Neutrophil (primary cell): ENCODE measurements at regions not wholly inside any gene's neighbourhood (a gene's known extent, or its start where the extent isn't known, plus 50 kb on each side); places are given as distances from the start of the nearest gene placed in this dataset.

Experiments
- H3K27ac ChIP-seq: fragments of 200-600 bp; sonication (generic); 2 replicates; pipeline ENCODE4 v1.5.1; 2016; ENCODE audit warnings: mild to moderate bottlenecking, moderate library complexity
- H3K27me3 ChIP-seq: fragments of 200-600 bp; sonication (generic); 2 replicates; pipeline ENCODE4 v1.6.0; 2016; ENCODE audit warnings: mild to moderate bottlenecking
- H3K36me3 ChIP-seq: fragments of 200-600 bp; sonication (generic); 2 replicates; pipeline ENCODE4 v1.5.1; 2017
- H3K4me1 ChIP-seq, 2 experiments: fragments of 200-600 bp in 1 of 2; sonication (generic) in 1 of 2; 1 replicate in 1 of 2; 2 replicates in 1 of 2; pipeline versions ENCODE4 v1.5.1 to v1.6.1; 2013 to 2016; ENCODE audit warnings: low read depth in 1 of 2, low read length in 1 of 2, mild to moderate bottlenecking in 1 of 2, moderate library complexity in 1 of 2; ENCODE audit not compliant: control insufficient read depth in 1 of 2, insufficient read depth in 1 of 2
- H3K4me3 ChIP-seq, 2 experiments: fragments of 200-600 bp in 1 of 2; sonication (generic) in 1 of 2; 1 replicate in 1 of 2; 2 replicates in 1 of 2; pipeline ENCODE4 v1.5.1; 2013 to 2016; ENCODE audit warnings: low read depth in 1 of 2, low read length in 1 of 2, mild to moderate bottlenecking in 1 of 2, moderate library complexity in 1 of 2
- H3K9me3 ChIP-seq: fragments of 200-600 bp; sonication (generic); 2 replicates; pipeline ENCODE4 v1.5.1; 2016
- TF ChIP-seq, protein P1 (sequence below): fragments of 200-600 bp; sonication (generic); IDR thresholded peaks from 2 replicates; pipeline ENCODE4 v1.5.1; 2016; ENCODE audit warnings: antibody characterized with exemption

DNA sequence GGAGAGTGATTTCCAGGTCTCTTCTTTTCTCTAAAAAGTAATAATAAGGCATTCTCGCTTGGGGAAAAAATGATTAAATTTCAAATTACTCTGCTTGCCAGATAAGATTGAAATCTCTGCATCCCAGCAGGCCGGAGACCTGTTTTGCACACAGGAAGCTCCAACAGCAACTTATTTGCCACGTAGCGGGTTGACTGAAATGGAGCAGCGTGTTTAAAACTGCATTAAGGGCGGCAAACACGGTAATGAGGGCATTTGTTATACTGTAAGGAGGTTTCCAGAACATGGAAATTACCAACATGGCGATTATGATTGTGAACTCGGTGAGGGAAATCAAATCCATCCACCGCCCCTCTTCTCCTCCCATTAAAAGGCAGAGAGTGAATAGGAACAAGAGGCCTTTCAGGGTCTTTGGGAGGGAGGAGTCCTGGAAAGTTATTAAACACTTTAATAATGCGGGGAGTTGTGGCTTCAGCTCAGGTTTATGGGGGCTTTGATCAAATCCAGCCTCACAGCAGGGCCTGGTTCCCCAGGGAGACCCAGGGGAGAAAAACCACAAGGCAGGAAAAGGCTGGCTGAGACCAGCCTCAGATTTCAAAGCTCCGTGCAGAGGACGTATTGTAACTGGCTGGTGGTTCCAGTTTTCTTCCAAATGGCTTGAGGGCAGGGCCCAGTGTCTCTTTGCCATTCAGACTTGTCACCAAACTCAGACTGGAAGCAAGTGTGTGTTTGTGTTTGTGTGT, 242.3 kb downstream of the TLE3 start:
- TF ChIP-seq, protein P1, sequence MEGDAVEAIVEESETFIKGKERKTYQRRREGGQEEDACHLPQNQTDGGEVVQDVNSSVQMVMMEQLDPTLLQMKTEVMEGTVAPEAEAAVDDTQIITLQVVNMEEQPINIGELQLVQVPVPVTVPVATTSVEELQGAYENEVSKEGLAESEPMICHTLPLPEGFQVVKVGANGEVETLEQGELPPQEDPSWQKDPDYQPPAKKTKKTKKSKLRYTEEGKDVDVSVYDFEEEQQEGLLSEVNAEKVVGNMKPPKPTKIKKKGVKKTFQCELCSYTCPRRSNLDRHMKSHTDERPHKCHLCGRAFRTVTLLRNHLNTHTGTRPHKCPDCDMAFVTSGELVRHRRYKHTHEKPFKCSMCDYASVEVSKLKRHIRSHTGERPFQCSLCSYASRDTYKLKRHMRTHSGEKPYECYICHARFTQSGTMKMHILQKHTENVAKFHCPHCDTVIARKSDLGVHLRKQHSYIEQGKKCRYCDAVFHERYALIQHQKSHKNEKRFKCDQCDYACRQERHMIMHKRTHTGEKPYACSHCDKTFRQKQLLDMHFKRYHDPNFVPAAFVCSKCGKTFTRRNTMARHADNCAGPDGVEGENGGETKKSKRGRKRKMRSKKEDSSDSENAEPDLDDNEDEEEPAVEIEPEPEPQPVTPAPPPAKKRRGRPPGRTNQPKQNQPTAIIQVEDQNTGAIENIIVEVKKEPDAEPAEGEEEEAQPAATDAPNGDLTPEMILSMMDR, result no peak
- Histone ChIP-seq H3K36me3 (no peaks in the 10 kb centered on the region), H3K4me3 (no peak overlapping the region), H3K27ac (no peak overlapping the region), H3K27me3 (peaks cover 7% of the 10 kb centered on the region), H3K4me1 (no peaks in the 10 kb centered on the region), H3K9me3 (no peaks in the 10 kb centered on the region)

DNA sequence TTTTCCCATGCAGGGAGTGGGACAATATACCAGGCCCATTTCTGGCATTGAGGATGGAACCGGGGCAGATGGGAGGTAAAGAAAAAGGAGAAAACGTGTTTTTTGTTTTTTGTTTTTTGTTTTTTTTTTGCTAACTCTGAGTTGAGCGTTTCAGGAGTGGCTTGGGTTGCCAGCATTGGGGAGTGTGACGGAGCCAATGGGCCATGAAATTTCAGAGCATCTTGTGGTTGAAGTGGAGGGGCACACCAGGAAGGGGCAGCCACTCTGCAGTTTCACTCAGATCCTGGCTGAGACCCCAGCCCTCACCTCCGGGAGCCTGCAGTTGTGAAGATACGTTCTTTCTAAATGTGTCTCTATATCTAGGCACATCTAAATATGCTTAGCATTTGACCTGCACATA, 240.5 kb downstream of the TLE3 start:
- H3K4me3 ChIP-seq, result no peak overlapping the region
- no peak overlapping the region for H3K27ac ChIP-seq
- no peaks in the 10 kb centered on the region for H3K36me3 ChIP-seq
- H3K9me3 ChIP-seq, result no peaks in the 10 kb centered on the region
- no peaks in the 10 kb centered on the region for H3K4me1 ChIP-seq
- TF ChIP-seq, protein P1, result no peak
- peaks cover 7% of the 10 kb centered on the region for H3K27me3 ChIP-seq

DNA sequence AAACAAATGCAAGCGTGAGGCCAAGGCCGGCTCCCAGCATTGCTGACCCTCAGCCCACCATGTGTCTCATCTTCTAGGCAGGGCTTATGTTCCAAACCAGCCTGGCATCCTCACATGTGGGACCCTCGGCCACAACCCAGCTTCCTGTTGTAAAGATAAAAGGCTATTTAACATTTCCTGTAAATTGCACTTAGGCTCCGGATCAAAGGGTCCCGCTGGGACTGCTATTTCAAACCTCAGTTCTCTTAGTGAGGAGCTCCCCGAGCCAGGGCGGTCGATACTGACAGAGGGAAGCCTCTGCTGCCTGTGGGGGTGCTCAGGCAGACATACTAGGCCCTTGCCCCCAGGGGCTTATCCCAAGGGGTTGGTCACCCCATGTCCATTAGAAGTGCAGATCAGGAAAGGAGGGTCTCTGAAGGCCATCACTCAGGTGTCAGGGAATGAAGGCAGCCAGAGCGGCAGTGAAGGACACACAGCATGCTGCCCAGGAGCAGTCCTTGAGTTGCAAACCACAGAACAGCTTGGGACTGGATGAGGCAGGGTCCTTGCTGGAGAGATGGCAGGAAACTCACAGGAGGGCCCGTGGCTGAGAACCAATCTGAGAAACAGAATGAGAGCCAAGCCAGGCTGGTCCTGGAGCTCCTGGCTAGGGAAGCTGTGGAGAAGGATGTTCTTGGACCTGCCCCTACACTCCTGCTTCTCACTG, 239.9 kb downstream of the TLE3 start:
- no peaks in the 10 kb centered on the region for H3K36me3 ChIP-seq
- H3K4me3 ChIP-seq, result no peak overlapping the region
- no peaks in the 10 kb centered on the region for H3K4me1 ChIP-seq
- peaks cover 7% of the 10 kb centered on the region for H3K27me3 ChIP-seq
- H3K27ac ChIP-seq, result no peak overlapping the region
- H3K9me3 ChIP-seq, result no peaks in the 10 kb centered on the region
- TF ChIP-seq, protein P1, result no peak

DNA sequence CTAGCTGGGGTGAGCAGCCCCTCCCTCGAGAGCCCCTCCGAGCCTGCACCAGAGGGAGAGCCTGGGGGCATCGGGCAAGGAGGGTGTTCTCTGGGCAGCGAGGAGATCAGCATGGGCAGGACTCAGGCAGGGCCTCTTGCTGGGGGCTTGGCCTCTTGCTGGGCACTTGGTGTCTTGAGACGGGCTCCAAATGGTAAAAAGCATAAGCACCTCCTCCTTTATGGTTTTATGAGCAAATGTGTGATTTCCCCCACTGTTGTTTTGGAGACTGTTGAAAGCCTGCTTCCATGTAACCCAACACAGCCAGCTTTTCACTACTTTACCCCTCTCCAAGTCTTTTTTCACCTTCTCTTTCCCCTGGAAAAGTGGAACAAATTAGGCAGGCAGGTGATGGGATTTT, 239.3 kb downstream of the TLE3 start:
- no peaks in the 10 kb centered on the region for H3K4me1 ChIP-seq
- H3K36me3 ChIP-seq, result no peaks in the 10 kb centered on the region
- no peak overlapping the region for H3K4me3 ChIP-seq
- no peak overlapping the region for H3K27ac ChIP-seq
- no peaks in the 10 kb centered on the region for H3K9me3 ChIP-seq
- TF ChIP-seq, protein P1, result no peak
- peaks cover 7% of the 10 kb centered on the region for H3K27me3 ChIP-seq

DNA sequence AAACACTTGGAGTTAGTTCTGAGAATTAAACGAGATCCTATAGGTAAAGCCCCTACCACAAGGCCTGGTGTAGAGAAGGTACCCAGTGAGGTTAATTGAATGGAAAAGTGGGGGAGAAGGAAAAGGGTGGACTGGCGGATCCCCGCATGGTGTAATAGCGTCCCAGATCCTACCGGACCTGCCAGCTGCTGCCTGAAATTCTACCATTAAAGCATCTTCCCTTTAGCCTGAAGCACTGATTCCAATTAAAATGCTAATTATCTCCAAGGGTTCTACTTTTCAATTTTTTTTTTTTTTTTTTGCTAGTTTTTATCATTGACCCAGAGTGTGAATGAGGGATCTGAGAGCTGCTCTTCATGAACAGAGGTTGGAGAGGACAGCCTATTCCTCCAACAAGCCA, 237.9 kb downstream of the TLE3 start:
- TF ChIP-seq, protein P1, result no peak
- H3K36me3 ChIP-seq, result no peaks in the 10 kb centered on the region
- no peaks in the 10 kb centered on the region for H3K9me3 ChIP-seq
- H3K4me3 ChIP-seq, result no peak overlapping the region
- H3K27ac ChIP-seq, result no peak overlapping the region
- H3K4me1 ChIP-seq, result no peaks in the 10 kb centered on the region
- peaks cover 5% of the 10 kb centered on the region for H3K27me3 ChIP-seq
